ENCODE measurements at regions not wholly inside any gene's neighbourhood (a gene's known extent, or its start where the extent isn't known, plus 50 kb on each side); places are given as distances from the start of the nearest gene placed in this dataset.

DNA sequence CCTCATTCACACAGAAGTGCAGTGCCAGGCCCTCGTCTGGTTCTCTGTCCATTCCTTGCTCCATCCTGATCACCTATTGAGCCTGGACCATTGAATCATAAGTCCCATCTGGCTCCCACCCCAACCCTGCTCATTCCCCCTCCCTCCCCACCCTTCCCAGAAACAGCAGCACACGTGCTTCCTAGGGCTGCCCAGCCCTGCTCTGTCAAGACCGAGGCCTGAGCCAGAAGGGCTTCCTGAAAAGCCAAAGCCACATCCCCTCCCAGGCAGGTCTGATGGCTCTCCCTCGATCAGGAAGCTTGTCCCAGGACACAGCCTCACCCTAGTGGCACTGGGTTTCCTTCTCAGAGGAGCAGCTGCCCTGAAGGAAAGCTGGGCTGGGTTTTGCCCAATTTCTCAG is 79.8 kb upstream of the FZD7 start:
- POLR2A ChIA-PET, result no interaction called here
- no peak for DNase-seq (ENCODE audit: low read depth, low spot score)
- TF ChIP-seq, protein P1, sequence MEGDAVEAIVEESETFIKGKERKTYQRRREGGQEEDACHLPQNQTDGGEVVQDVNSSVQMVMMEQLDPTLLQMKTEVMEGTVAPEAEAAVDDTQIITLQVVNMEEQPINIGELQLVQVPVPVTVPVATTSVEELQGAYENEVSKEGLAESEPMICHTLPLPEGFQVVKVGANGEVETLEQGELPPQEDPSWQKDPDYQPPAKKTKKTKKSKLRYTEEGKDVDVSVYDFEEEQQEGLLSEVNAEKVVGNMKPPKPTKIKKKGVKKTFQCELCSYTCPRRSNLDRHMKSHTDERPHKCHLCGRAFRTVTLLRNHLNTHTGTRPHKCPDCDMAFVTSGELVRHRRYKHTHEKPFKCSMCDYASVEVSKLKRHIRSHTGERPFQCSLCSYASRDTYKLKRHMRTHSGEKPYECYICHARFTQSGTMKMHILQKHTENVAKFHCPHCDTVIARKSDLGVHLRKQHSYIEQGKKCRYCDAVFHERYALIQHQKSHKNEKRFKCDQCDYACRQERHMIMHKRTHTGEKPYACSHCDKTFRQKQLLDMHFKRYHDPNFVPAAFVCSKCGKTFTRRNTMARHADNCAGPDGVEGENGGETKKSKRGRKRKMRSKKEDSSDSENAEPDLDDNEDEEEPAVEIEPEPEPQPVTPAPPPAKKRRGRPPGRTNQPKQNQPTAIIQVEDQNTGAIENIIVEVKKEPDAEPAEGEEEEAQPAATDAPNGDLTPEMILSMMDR (IDR thresholded peaks at IDR 0.05; ENCODE audit: insufficient read depth, low read length, missing control alignments), result no peak
- CTCF ChIA-PET, result no interaction called here
- no peak overlapping the region for H3K4me3 ChIP-seq (ENCODE audit: low read depth, low read length)

DNA sequence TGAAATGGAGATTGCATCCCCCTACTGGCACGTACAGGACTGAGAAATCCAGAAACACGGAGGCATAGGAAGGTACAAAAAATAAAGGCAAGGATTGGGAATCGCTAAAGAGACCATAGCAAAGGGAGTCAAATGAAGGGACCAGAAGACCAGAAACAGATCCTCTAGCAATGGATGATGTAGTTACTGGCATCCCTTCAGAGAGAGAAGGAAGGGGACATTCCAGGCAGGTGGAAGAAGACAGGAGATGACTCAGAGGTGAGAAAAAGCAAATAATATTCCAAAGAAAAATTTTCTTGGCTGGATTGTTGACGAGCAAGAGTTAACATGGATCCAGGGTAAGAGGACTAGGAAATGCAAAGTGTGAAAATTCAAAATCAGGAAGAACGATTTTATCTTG is 78.4 kb upstream of the FZD7 start:
- DNase-seq (ENCODE audit: low read depth, low spot score), result no peak
- TF ChIP-seq, protein P1 (IDR thresholded peaks at IDR 0.05; ENCODE audit: insufficient read depth, low read length, missing control alignments), result no peak
- no peak overlapping the region for H3K4me3 ChIP-seq (ENCODE audit: low read depth, low read length)
- ChIA-PET CTCF (no interaction called here), POLR2A (no interaction called here)

DNA sequence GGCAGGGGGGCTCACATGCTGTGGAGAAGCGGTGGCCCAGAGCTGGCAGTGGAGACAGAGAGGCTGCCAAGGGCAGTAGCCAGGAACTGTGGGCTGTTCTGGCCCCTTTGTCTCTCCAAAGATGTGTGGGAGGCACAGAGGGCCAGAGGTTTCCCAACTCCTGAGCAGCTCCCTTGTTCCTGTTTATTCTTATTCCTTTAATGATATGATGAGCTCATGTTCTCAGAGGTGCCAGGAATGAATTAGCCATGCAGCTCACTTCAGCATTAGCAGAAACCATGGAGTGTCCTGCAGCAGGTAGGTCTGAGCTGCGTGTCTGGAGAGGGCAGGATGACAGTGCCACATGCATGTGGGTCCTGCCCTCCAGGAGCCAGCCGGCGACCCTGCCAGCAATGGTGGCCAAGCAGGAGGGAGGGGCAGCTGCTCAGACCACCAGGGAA is 77.9 kb upstream of the FZD7 start:
- ChIA-PET CTCF (interaction anchor here (0.7 to 1.0 kb wide), 2 partner anchors 10 to 96 kb away, joined by 4 read pairs; no protein-coding TSS in a partner anchor), POLR2A (no interaction called here)
- no peak for DNase-seq (ENCODE audit: low read depth, low spot score)
- TF ChIP-seq, protein P1 (IDR thresholded peaks at IDR 0.05; ENCODE audit: insufficient read depth, low read length, missing control alignments), result no peak
- no peak overlapping the region for H3K4me3 ChIP-seq (ENCODE audit: low read depth, low read length)

DNA sequence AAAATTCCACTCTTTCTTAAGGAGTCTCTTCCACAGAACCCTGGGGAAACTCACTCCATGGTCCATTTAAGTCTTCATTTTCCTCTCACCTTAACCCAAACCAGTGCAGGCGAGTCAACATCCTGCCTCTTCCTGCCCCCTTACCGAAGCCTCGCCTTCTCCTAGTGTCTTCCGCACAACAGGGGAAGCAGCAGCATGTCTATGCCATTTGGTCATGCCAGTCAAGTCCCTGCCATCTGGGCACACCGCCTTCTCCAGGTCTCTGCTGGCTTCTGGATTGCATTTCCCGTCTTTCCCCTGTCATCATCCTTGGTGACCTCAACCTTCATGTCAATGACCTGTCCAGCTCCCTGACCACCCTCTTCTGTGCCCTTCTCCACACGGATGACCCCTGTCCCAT is 77.3 kb upstream of the FZD7 start:
- ChIA-PET CTCF (interaction anchor here (0.7 to 1.0 kb wide), 2 partner anchors 9 to 97 kb away, joined by 4 read pairs; no protein-coding TSS in a partner anchor), POLR2A (no interaction called here)
- H3K4me3 ChIP-seq (ENCODE audit: low read depth, low read length), result no peak overlapping the region
- TF ChIP-seq, protein P1 (IDR thresholded peaks at IDR 0.05; ENCODE audit: insufficient read depth, low read length, missing control alignments), result no peak
- DNase-seq (ENCODE audit: low read depth, low spot score), result no peak

- TF ChIP-seq, protein P1 (IDR thresholded peaks at IDR 0.05; ENCODE audit: insufficient read depth, low read length, missing control alignments), result no peak
- DNase-seq (ENCODE audit: low read depth, low spot score), result no peak
- POLR2A ChIA-PET, result no interaction called here
- no peak overlapping the region for H3K4me3 ChIP-seq (ENCODE audit: low read depth, low read length)
- CTCF ChIA-PET, result no interaction called here
These were observed 76.6 kb upstream of the FZD7 start for GRCh38 chr2:201957091-201957490.

DNA sequence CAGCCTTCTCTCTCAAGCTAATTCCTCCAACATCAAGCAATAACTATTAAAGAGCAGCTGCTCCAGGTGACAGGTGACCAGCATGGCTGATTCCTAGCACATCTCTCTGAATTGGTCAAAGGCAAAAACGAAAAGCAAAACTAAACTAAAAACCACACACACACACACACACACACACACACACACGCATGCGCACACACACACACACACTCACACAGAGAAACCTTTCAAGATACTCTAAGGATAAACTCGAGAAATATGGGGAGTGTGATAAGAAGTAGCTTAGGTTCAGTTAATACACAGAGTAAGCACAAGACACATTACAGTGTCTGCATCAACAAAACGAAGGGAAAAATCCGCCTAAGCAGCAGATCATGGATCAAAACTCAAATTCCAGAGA is 74.5 kb upstream of the FZD7 start:
- TF ChIP-seq, protein P1 (IDR thresholded peaks at IDR 0.05; ENCODE audit: insufficient read depth, low read length, missing control alignments), result no peak
- POLR2A ChIA-PET, result no interaction called here
- H3K4me3 ChIP-seq (ENCODE audit: low read depth, low read length), result no peak overlapping the region
- DNase-seq (ENCODE audit: low read depth, low spot score), result no peak
- CTCF ChIA-PET, result interaction anchor here (1.0 kb wide), 1 partner anchor 145 kb away, joined by 3 read pairs; no protein-coding TSS in a partner anchor

All from AG04449 (cell line).